DMS153 (cell line): ENCODE measurements at regions not wholly inside any gene's neighbourhood (a gene's known extent, or its start where the extent isn't known, plus 50 kb on each side); places are given as distances from the start of the nearest gene placed in this dataset.
"Not testable (repeated sequence)": the region's sequence is repeated elsewhere in the genome, so short reads cannot be mapped to it uniquely, and the experiment has no call there.

Experiments used
- DNase-seq: peaks from one replicate; lab custom pipeline; 2025; lab: John Stamatoyannopoulos, UW

DNA sequence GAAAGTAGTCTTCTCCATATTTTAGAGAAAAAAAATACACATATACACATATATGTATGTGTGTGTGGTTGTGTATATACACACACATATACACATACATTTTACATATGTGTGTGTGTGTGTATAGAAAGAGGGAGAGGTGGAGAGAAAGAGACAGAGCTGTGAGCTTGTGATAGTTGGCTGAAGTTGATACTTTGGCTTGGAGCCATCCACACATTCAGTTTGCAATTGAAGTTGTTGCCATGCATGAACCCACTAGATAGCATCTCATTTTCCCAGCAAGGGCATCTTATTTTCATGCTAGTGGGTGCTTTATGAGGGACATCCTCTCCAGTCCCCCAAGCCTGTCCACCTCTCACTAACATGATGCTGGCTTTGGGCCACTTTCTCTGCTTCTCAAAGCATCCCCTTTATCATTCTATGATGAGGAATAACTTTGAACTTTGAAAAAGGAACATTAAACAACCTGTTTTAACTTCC lies 228.6 kb downstream of the ZNF621 start:
- no peak for DNase-seq

DNA sequence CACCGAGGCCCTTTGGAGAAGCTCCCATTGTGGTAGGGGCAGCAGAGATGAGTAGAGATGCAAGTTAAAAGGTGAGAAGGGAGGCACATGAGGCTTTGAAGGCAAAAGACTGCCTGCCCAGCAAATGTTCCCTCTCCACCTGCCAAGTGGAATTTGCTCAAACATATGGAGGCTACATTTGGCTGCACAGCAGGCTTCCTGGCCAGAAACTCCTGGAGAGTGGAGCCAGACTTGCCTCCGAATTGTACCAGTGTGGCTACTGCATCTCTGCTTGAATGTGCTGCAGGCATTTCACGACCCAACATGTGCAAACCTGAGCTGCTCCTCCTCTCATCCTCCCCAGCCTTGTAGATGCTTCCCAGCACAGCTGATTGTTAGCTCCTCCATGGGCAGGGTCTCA lies 229.2 kb downstream of the ZNF621 start:
- DNase-seq: no peak

DNA sequence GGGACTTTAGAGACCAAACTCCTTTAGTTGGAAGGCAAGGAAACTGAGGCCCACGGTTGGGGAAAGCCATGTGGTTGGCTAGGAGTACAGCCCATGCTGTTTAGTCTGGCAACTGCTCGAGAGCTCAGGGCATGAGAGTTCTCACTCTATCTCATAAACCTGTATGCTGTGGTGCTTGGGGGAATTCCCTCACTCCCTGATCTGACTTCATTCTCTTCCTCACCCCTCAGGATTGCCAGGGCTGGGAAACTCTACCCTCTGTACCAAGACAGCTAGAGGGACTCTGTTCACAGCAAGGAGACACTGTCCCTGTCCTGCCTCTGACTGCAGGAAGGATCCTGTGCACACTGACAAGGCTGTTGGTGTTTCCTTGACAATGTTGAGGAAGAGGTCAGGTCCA lies 230.2 kb downstream of the ZNF621 start:
- no peak for DNase-seq

DNA sequence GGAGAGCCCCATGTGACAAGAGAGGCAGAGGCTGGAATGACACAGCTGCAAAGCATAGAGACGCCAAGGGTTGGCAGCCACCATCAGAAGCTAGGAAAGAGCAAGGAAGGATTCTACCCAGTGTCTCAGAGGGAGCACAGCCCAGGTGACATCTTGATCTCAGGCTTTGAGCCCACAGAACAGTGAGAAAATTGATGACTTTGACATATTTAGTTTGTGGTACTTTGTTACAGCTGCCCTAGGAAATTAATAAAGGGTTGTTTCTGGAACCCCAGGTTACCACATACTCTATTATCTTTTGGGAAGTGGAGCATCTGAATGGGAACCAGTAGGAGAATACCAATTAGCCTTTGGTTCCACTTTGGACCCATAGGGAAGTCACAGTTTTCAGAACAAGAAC lies 231.7 kb downstream of the ZNF621 start:
- DNase-seq: no peak

DNA sequence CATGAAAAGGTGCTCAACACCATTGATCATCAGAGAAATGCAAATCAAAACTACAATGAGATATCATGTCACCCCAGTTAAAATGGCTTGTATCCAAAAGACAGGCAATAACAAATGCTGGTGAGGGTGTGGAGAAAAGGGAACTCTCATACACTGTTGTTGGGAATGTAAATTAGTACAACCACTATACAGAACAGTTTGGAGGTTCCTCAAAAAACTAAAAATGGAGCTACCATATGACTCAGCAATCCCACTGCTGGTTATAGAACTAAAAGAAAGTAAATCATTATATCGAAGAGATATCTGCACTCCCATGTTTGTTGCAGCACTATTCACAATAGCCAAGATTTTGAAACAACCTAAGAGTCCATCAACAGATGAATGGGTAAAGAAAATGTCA lies 238.0 kb downstream of the ZNF621 start:
- not testable (repeated sequence) for DNase-seq

DNA sequence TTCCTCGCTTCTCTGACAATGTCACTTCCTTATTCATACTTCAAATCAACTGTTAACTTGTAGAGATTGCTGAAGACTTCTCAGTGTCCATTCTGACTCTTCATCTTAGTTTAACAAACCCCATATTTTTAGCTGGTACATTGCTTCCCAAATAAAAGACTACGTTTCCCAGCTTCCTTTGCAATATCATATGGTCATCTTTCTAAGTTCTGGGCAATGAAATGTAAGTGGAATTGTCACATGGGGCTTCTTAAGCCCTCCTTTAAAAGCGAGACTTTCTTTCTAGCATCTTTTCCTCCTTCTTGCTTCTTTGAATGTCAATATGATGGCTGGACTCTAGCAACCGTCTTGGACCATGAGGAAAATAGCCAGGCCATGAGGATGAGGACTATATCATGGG lies 239.0 kb downstream of the ZNF621 start:
- DNase-seq: no peak

DNA sequence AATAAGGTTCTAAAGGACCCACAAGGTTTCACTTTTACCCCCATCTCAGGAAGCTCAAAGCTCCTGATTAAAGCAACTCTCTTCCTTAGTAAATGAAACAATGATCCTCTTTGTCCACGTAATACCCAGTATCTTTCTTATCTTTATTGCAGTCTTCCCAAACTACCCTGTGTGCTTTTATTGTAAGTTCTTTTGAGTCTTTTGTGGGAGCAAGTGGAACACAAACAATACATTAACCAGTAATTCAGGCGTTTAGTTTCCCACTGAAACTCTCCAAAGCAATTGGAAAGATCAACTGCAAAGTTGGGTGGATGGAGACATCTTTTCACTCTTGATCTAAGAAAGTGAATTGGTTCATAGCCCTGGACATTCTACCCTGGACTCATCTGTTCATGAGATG lies 240.0 kb downstream of the ZNF621 start:
- no peak for DNase-seq

DNA sequence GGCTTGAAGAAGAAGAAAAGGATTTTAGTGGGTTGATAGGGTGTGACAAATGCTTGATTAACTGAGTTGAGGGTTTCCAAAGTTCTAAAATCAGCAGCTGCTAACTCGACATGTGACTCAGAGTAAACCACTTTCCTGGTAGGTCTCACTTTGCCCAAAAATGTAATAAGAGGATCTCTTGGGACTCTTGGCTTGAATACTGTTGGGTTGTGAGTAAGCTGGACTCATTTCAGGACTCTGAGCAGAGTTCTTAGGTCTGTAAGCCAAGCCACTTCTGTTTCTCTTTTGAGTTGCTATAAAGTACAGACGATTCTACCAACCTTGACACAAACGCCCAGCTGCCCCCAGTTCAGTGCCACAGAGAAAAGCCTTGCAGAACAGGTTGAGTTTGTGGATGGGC lies 241.1 kb downstream of the ZNF621 start:
- no peak for DNase-seq

DNA sequence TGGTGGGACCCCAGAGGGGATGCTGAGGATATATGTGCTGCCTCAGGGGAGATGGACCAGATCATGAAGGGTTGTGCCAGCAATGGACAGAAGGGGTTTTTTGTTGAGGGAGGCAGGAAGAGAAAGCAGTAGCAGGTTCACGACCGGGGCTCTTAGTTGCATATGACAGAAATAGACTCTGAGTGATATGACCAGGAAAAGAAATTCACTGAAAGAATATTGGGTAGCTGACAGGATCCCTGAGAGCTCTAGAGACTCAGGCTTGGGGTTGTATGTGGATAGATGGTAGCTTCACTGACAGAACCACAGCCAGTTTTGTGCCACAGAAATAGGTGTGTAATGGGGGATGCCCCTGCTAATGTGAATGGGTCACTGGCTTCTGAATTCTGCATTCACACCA lies 241.6 kb downstream of the ZNF621 start:
- DNase-seq: no peak

DNA sequence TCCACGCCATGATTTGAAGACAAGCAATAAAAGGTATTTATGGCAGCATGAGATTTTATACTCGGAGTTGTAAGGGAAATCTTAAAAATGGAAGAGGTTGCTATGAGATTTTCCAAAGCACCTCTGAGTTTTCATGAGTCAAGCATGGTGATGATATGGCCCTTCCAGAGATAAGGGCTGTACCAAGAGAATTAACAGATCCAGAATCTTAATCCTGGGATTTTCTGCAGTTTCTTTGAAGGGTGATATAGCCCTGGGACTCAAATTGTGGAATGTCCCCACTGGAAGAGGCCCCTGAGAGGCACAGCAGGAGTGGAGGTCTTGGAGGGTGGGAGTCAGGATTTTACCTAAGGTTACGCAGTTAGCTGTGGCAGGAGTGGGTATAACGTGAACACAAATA lies 243.3 kb downstream of the ZNF621 start:
- no peak for DNase-seq

DNA sequence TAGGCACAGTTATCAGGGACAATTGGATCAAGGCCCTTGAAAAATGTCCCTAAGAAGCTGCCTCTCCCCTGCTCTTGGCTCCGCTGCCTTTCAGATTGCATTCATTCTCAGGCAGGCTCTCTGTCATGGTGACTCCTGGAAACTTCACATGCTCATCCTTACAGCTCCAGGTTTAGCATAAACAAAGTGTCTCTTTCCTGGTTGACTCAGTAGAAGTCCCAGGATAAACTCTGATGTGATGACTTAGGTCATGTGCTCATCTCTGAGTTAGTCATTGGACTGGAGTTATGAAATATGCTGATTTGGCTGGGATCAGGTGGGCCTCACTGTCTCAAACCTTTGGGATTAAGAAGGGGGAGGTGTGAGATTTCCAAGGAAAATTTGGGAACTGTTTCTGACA lies 243.8 kb downstream of the ZNF621 start:
- no peak for DNase-seq

DNA sequence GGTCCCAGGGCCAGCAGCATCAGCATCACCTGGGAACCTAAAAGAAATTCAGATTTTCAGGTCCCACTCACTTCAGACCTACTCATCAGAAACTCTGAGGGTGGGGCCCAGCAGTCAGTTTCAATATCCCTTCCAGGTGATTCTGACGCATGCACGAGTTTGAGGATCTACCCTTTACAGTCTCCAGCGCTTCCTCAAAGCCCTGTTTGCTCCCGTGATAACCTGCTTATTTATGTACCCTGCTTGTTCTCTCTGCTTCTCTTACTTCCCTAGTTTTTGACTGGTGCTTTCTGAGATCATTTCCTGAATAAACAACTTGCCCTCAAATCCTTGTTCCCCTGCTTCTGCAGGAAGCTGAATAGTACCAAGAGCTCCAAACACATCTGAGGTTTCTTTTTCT lies 245.3 kb downstream of the ZNF621 start:
- DNase-seq: no peak

DNA sequence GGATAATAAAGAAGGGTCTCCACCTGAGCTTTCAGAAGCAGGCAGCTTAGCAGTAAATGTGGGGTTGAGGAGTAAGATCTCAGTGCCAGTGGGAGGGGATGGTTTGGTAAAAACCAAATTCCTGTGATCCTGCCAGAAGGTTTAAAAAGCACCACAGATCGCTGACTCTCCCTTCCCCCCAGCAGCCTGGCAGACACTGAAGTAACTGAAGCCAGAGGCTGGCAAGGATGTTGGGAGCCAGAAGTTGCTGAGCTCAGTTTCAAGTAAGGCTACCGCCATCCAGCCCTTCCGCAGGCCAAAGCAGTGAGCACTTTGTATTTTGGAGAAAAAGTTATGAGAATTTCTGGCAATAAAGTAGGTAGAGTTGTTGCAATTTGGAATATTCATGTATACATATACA lies 246.4 kb downstream of the ZNF621 start:
- no peak for DNase-seq

DNA sequence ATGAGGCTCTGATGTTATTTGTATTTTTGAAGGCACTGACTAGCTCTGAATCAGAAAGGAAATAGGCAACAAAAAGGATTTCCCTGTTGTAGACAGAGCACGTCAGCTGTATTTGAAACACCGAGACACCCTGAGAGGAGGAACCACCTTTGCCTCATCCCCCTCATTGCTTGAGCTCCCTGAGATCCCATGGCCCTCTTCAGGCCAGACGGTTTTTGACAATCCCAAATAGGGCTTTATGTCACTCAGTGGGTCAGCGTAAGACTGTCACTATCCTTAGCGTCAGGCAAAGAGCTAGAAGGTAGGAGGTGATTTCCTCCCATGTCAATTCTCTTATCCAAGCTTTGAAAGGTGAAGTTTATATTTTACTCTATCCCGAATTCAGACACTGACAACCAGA lies 254.3 kb downstream of the ZNF621 start:
- DNase-seq: no peak

DNA sequence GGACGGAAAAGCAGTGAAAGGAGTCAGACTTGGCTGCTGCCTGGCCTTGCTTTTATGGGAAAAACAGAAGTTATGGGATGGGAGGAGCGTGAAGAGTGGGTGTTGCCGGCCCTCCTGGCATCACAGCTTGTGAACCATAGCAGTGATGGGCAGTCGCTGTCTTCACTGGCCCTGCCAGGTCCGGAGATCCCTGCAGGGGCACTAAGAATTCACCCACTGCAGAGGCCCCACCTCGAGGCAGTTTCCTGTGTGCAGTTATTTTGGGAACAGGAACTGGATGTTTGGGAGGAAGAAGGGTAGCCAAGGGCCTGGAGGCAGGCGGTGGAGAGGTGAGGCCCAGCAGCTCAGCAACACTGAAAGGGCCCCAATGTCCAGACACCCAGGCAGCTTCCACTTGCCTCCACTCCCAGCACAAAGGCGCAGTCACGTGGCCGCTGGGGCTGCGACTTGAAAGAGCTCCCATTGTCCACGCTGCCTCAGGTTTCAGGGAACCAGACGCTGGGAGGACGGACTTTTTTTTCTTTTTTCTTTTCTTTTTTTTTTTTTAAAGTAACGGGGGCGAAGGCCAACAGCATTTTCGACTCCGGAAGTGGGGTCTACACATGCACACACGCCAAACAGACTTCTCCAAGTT lies 255.6 kb downstream of the ZNF621 start:
- peak; percentile 46 for DNase-seq

DNA sequence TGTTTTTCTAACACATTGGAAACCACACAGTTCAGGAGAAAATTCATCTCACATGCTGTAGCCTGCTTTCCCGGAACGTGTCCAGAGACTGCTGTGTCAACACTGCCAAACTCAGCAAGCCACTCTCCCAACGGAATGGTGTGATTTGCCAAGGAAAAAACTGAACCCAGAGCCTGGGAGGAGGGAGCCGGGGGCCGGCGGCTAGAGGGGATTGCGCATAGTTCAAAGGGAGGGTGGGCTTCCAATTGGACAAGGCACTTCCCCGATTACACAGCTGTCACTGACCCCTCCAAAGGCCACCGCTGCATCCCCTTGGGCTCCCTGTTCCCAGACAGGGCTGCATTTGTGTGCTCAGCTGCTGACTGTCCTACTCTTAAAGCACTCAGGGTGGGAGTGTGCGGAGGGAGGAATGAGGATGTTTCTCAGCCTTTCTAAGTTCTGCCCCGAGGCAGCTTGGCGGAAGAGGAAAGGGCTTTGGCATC lies 256.2 kb downstream of the ZNF621 start:
- peak; percentile 23 for DNase-seq

DNA sequence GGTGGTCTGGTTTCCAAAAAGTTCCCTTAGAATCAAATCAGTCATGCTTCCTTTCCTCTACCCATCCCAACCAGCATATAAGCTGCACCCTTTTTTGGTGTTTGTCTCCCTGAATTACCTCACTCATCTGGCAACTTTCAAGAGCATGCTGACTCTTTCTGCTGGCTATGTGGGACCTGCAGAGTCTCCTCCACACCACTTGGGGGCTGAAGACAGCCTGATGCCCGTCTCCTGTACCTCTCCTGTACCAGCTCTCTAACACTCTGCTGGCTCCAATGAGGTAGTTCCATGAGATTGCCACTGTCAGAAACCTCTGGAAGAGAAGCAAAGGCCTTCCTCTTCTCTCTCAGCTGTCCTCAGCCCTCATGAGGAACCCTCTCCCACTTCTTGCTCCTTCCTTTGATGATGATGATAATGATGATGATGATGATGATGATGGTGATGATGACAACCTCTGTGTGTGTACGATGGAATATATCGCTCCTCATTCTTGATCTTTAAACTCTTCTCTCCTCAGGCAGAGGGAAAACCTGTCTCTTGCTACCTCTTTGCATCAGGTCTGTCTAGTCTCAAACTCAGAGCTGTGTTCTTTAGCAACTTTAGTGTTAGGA lies 257.5 kb downstream of the ZNF621 start:
- DNase-seq: no peak

DNA sequence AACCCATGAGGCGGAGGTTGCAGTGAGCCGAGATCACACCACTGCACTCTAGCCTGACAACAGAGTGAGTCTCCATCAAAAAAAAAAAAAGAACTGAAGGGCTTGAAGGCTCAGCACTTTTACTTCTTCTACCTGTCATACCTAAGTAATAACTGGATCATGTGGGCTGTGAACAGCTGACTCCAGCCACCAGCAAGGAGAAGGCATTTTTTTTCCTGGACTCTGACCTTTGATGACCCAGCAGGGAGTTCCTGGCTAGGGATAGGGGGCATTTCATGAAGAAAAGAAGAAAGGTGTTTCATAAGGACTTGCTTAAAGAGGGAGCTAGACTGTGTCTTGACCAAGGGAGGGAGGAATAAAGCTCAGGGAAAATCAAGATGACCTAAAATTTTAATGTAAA lies 266.0 kb downstream of the ZNF621 start:
- DNase-seq: no peak

DNA sequence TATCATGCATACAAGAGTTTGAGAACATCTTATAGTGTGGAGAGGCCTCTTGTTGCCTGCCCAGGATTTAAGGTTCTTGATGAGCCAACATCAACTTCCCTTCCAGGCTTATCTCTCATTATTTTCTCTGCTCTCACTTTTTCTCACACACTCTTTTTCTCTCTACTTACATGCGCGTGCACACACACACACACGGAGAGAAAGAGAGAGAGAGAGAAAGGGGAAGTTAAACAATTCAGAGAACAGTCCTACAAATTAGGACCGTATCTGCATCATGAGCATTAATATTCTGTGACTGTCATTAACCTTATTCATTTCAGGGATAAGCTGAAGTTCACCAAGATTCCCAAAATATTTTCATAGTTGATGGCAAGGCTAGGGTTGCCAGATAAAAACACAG lies 269.0 kb downstream of the ZNF621 start:
- DNase-seq: no peak

DNA sequence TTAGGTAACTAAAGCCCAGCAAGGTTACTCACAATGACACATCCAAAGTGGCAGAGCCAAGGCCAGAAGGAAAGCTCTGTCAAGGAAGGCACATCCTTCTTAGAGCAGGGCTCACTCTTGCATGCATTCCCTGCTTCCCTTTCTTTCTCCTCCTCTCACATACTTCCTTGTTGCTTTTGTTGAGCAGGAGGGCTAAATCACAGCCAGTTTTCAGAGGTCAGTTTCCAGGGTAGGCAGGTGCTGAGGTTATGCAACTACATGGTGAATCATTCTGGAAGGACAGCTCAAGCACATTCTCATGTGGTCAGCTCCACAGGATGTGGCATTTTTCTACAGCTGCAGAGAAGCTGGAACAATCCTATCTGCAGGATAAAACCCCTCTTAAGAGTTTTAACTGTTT lies 275.6 kb downstream of the ZNF621 start:
- no peak for DNase-seq

DNA sequence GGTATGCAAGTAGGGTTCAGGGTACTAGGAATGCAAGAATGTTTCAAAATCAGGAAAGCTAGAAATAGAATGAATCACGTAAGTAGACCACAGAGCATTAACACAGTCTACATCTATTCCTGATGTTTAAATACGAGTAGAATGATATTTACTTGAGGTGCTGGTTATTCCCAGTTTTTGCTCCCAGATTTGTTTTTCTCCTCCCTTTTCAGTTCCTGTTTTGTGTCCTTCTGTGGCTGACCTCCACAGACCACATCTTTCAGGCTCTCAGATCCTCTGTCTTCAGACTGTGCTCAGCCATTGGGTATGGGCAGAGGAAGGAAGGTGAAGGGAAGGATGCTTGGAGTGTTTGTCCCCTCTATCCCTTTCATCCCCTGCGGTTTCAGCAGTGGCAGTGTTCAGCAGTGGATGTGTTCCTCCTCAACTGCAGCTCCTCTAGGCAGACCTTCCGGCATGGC lies 276.6 kb downstream of the ZNF621 start:
- DNase-seq: no peak

DNA sequence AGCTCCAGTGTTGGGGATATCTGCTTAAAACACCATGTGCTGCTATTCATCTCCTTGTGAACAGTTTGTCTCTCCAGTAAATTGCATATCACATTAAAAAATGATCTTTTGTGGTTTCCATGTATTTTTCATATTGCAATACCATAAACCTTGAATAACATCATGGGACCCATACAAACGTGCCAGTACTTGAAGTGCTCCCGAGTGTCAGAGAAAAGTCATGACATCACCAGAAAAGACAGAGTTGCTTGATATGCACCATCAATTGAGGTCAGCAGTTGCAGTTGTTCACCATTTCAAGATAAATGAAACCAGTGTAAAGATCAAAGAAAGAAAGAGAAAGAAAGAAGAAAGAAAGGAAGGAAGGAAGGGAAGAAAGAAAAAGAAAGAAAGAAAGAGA lies 278.6 kb downstream of the ZNF621 start:
- DNase-seq: no peak

DNA sequence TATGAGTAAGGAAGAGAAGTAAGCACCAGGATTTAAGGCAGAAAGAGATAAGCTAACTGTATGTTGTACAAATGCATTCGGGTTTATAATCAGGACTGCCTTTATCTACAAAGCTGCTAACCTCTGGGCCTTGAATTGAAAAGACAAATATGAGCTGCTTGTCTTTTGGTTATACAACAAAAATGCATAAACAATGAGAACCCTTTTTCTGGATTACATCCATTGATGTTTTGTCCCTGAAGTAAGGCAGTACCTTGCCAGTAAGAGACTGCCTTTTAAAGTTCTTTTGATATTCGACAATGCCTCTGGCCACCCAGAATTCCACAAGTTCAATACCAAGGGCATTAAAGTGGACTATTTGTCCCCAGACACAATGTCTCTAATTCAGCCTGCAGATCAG lies 280.7 kb downstream of the ZNF621 start:
- no peak for DNase-seq

DNA sequence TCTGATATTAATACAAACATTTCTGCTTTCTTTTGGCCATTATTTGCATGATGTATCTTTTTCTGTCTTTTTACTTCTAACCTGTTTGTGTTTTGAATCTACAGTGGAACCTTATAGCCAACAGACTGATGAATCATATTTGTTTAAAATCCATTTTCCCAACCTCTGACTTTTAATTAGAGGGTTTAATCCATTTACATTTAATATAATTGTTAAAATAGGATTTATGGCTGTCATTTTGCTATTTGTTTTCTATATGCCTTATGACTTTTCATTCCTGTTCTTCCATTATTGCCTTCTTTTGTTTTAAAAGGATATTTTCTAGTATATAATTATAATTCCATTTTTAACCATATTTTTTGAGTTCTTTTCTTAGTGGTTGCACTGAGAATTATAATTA lies 286.1 kb downstream of the ZNF621 start:
- DNase-seq: no peak
